ENCODE measurements at regions not wholly inside any gene's neighbourhood (a gene's known extent, or its start where the extent isn't known, plus 50 kb on each side); places are given as distances from the start of the nearest gene placed in this dataset.

DNA sequence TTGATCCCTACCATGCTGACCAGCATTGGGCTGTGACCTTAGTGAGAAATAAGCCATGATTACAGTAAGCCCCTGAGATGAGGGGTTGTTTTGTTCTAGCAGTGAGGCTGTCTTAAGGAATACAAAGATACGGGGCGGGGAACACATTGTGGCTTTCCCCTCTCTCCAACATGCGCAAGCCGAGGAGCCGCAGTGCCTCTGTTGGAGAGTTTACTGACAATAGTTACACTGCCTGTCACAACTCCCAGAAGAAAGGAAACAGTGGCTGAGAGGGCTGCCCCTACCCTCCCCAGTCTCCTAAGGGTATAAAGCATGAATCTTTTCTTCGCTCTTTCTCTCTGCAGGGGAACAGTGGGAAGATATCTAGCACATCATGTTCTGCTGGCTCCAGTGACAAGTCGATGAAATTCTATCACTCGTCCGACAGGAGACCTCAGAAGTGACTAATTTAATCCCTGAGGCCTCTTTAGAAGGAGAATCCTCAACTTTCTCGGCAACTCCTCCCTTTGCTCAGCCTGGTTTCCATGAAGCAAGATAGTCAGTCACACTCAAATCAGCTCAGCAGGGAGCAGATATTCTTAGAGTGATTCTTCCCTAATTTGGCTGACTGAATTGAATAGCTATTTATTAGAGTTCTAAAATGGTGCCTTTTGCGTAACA is 409.0 kb upstream of the PROK2 start:
- no peak overlapping the region for H3K4me3 ChIP-seq
- no peak overlapping the region for H3K9ac ChIP-seq (ENCODE audit: insufficient read depth in 1 of 2, low read length in 2 of 2)
- 95 to 97% methylated on average over 11 of the region's 11 CpGs for WGBS, 2 donors
- DNase-seq, result no peak
- H3K9me3 ChIP-seq (ENCODE audit: control insufficient read depth in 4 of 4, insufficient read depth in 3 of 4, low read length in 3 of 4), result peaks cover 0 to 7% (median 2%) of the 10 kb centered on the region in 4 donors
- no peaks in the 10 kb centered on the region for H3K27me3 ChIP-seq (ENCODE audit: control insufficient read depth in 3 of 3, insufficient read depth in 3 of 3, low read length in 2 of 3)
- no peaks in the 10 kb centered on the region for H3K36me3 ChIP-seq (ENCODE audit: control insufficient read depth in 4 of 4, insufficient read depth in 4 of 4, low read length in 4 of 4)
- no peak overlapping the region for H3K27ac ChIP-seq (ENCODE audit: low read depth in 1 of 2, low read length in 1 of 2)
- no peak for ATAC-seq (ENCODE audit: insufficient read depth, low FRiP score)
- TF ChIP-seq, protein P1, sequence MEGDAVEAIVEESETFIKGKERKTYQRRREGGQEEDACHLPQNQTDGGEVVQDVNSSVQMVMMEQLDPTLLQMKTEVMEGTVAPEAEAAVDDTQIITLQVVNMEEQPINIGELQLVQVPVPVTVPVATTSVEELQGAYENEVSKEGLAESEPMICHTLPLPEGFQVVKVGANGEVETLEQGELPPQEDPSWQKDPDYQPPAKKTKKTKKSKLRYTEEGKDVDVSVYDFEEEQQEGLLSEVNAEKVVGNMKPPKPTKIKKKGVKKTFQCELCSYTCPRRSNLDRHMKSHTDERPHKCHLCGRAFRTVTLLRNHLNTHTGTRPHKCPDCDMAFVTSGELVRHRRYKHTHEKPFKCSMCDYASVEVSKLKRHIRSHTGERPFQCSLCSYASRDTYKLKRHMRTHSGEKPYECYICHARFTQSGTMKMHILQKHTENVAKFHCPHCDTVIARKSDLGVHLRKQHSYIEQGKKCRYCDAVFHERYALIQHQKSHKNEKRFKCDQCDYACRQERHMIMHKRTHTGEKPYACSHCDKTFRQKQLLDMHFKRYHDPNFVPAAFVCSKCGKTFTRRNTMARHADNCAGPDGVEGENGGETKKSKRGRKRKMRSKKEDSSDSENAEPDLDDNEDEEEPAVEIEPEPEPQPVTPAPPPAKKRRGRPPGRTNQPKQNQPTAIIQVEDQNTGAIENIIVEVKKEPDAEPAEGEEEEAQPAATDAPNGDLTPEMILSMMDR (IDR thresholded peaks at IDR 0.05; ENCODE audit: control extremely low read depth, extremely low read depth), result no peak
- H3K4me1 ChIP-seq (ENCODE audit: control insufficient read depth in 5 of 5, insufficient read depth in 5 of 5, low read length in 5 of 5), result no peaks in the 10 kb centered on the region

DNA sequence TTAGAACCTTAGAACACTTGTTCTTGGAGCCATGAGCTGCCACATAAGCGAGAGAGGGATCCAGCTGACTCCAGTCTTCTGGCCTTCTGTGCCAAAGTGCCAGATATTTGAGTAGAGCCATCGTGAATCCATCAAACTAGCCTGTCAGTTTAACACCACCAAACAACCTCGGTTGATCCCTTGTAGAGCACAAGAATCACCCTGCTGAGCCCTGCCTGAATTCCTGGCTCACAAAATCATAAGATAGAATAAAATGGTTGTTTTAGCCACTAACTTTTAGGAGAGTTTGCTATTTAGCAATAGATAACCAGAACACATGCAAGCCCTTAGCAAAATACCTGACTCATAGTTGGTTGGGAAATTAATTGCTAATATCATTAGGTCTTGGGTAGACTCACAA is 407.6 kb upstream of the PROK2 start:
- no peak overlapping the region for H3K27ac ChIP-seq (ENCODE audit: low read depth in 1 of 2, low read length in 1 of 2)
- DNase-seq, result no peak
- no peaks in the 10 kb centered on the region for H3K27me3 ChIP-seq (ENCODE audit: control insufficient read depth in 3 of 3, insufficient read depth in 3 of 3, low read length in 2 of 3)
- no peaks in the 10 kb centered on the region for H3K4me1 ChIP-seq (ENCODE audit: control insufficient read depth in 5 of 5, insufficient read depth in 5 of 5, low read length in 5 of 5)
- no peaks in the 10 kb centered on the region for H3K36me3 ChIP-seq (ENCODE audit: control insufficient read depth in 4 of 4, insufficient read depth in 4 of 4, low read length in 4 of 4)
- TF ChIP-seq, protein P1 (IDR thresholded peaks at IDR 0.05; ENCODE audit: control extremely low read depth, extremely low read depth), result no peak
- H3K4me3 ChIP-seq, result no peak overlapping the region
- peaks cover 0 to 7% (median 2%) of the 10 kb centered on the region in 4 donors for H3K9me3 ChIP-seq (ENCODE audit: control insufficient read depth in 4 of 4, insufficient read depth in 3 of 4, low read length in 3 of 4)
- WGBS, 2 donors, result 93 to 95% methylated on average over 3 of the region's 3 CpGs
- H3K9ac ChIP-seq (ENCODE audit: insufficient read depth in 1 of 2, low read length in 2 of 2), result no peak overlapping the region
- ATAC-seq (ENCODE audit: insufficient read depth, low FRiP score), result no peak

DNA sequence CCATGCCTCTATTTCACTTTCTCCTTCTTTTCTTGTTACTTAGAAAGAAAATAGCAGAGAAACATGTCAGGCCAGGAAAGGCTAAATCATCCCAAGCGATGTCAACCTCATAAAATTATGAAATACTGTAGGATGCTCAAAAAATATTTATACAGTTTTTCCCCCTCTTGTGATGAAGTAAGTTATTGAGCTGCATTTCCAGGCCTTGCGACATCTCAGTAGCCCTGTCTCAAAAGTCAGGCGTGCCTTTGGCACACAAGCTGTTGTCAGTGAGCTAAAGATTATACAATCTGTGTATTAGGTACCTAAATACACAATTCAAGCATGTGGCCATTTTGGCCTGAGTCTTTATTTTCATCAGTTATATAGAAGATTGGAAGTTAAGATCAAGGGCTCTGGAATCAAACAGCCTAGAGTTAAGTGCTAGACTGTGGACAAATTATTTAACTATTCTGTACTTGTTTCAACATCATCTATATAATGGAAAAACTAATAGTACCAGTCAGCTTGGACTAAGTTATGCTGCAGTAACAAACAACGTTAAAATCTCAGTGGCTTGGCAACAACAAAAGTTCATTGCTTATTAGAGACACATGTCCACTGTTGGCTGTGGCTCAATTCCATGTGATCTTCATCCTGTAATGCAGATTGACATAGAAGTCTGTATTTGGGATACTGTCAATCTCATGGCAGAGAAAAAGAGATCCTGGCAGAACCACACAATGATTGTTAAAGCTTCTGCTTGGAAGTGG is 406.4 kb upstream of the PROK2 start:
- no peak overlapping the region for H3K27ac ChIP-seq (ENCODE audit: low read depth in 1 of 2, low read length in 1 of 2)
- H3K4me1 ChIP-seq (ENCODE audit: control insufficient read depth in 5 of 5, insufficient read depth in 5 of 5, low read length in 5 of 5), result peaks cover 0 to 5% (median 0%) of the 10 kb centered on the region in 5 donors
- H3K9me3 ChIP-seq (ENCODE audit: control insufficient read depth in 4 of 4, insufficient read depth in 3 of 4, low read length in 3 of 4), result peaks cover 0 to 7% (median 2%) of the 10 kb centered on the region in 4 donors
- no peaks in the 10 kb centered on the region for H3K27me3 ChIP-seq (ENCODE audit: control insufficient read depth in 3 of 3, insufficient read depth in 3 of 3, low read length in 2 of 3)
- H3K4me3 ChIP-seq, result no peak overlapping the region
- 61 to 81% methylated on average over 4 of the region's 4 CpGs for WGBS, 2 donors
- no peak overlapping the region for H3K9ac ChIP-seq (ENCODE audit: insufficient read depth in 1 of 2, low read length in 2 of 2)
- TF ChIP-seq, protein P1 (IDR thresholded peaks at IDR 0.05; ENCODE audit: control extremely low read depth, extremely low read depth), result no peak
- ATAC-seq (ENCODE audit: insufficient read depth, low FRiP score) (no peak), DNase-seq (no peak)
- no peaks in the 10 kb centered on the region for H3K36me3 ChIP-seq (ENCODE audit: control insufficient read depth in 4 of 4, insufficient read depth in 4 of 4, low read length in 4 of 4)
